Astrocyte (in vitro differentiated cells and primary cell): ENCODE measurements at regions not wholly inside any gene's neighbourhood (a gene's known extent, or its start where the extent isn't known, plus 50 kb on each side); places are given as distances from the start of the nearest gene placed in this dataset.

Source experiments
- EZH2 ChIP-seq: IDR thresholded peaks from 2 replicates; pipeline ENCODE4 v1.6.1; 2012; ENCODE audit warnings: mild to moderate bottlenecking, low read length, inconsistent platforms; ENCODE audit not compliant: insufficient read depth
- TF ChIP-seq, protein P1 (sequence below): IDR thresholded peaks from 2 replicates; pipeline ENCODE4 v1.5.1; 2011; ENCODE audit warnings: low read depth, mild to moderate bottlenecking, inconsistent platforms, low read length, moderate library complexity; ENCODE audit not compliant: insufficient read depth

DNA sequence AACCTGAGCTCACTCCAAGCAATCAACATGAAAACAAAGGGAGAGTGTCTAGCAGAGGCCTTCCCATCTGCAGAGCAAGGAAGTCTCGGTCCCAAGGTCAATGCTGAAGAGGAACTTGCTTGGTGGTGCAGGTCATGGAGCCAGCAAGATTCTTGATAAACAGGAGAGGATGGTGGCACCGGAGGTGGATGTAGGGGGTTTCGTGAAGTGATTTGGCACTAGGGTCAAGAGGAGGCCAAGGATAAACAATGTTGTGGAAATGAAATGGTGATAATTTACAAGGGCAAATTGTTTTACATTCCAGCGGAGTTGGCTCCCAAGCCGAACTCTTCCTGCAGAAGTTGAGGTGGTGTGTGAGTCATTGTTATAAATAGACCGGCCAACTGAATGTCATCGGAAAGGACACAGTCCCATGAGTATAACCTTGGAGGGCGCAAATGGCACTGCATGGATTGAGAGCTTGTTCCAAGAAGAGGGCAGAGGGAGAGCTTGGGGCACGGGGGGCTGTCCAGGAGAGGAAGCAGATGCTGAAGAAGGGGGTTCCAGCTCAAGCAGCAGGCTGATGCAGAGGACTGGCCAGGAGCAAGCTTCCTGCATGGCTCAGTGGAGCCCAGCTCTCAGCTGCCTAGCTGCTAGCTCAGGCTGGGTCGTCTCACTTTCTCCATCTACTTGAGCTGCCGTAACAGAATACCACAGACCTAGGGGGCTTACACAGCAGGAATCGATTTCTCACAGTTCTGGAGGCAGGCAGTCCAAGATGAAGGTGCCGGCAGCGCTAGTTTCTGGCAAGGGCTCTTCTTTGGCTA is 136.6 kb downstream of the COPRS start:
- TF ChIP-seq, protein P1, sequence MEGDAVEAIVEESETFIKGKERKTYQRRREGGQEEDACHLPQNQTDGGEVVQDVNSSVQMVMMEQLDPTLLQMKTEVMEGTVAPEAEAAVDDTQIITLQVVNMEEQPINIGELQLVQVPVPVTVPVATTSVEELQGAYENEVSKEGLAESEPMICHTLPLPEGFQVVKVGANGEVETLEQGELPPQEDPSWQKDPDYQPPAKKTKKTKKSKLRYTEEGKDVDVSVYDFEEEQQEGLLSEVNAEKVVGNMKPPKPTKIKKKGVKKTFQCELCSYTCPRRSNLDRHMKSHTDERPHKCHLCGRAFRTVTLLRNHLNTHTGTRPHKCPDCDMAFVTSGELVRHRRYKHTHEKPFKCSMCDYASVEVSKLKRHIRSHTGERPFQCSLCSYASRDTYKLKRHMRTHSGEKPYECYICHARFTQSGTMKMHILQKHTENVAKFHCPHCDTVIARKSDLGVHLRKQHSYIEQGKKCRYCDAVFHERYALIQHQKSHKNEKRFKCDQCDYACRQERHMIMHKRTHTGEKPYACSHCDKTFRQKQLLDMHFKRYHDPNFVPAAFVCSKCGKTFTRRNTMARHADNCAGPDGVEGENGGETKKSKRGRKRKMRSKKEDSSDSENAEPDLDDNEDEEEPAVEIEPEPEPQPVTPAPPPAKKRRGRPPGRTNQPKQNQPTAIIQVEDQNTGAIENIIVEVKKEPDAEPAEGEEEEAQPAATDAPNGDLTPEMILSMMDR, result no peak
- TF ChIP-seq EZH2, result no peak
